ENCODE measurements at regions not wholly inside any gene's neighbourhood (a gene's known extent, or its start where the extent isn't known, plus 50 kb on each side); places are given as distances from the start of the nearest gene placed in this dataset.

DNA sequence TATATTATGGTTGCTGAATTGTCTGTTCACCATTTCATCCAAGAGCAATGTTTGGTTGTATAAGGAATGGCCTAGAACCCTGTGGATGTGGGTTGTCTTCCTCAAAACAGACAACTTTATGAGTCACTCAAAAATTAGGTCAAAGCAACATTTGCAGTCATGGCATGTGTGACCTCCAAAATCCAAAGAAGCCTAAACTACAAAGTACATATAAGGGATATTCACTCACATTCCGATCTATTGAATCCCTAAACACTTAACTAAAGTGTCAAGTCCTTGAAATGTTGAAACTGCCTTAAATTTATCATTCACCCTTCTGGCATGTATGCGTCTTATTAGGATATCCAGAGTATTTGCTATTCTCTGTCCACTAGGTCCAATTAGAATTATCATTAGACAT is 491.5 kb downstream of the NUF2 start:
- BruUV-seq (replicated peaks) = no TSS peak
- CTCF ChIA-PET (ENCODE audit: low intra/inter-chr PET ratio) = no interaction called here

More for the DNA sequence above, 491.5 kb downstream of the NUF2 start:
- H3K4me2 ChIP-seq (ENCODE audit: insufficient read depth, low read length) = no peak overlapping the region
- intact Hi-C loops (cut with micrococcal nuclease) (no loop called here), in situ Hi-C loops (cut with MboI) (no loop called here)
- H3K27ac ChIP-seq (ENCODE audit: extremely low read depth, low read depth, low read length) = no peak overlapping the region
- H3K27me3 ChIP-seq (ENCODE audit: control insufficient read depth in 2 of 2, insufficient read depth in 2 of 2, low read length in 2 of 2) = no peaks in the 10 kb centered on the region
- H3K9me1 ChIP-seq (ENCODE audit: control insufficient read depth, insufficient read depth, low read length) = no peaks in the 10 kb centered on the region
- no peaks in the 10 kb centered on the region for H3K9me3 ChIP-seq (replicated peaks; ENCODE audit: control insufficient read depth, insufficient read depth, low read depth, low read length)
- ATAC-seq (no peak), FAIRE-seq (no peak), DNase-seq (ENCODE audit: extremely low read depth in 1 of 4, low spot score in 3 of 4) (no peak)
- H3K79me2 ChIP-seq (ENCODE audit: control insufficient read depth, insufficient read depth, low read length) = no peaks in the 10 kb centered on the region
- POLR2A ChIA-PET = no interaction called here
- H2AFZ ChIP-seq (ENCODE audit: low read depth, low read length) = no peak overlapping the region
- no peaks in the 10 kb centered on the region for H4K20me1 ChIP-seq (replicated peaks; ENCODE audit: control insufficient read depth, insufficient read depth, low read length)
- H3K36me3 ChIP-seq (ENCODE audit: control insufficient read depth, insufficient read depth, low read length) = no peaks in the 10 kb centered on the region
- TF ChIP-seq ZNF253 (CRISPR knock-in tag; conservative IDR thresholded peaks at IDR 0.05) (no peak), KDM2B (CRISPR knock-in tag; IDR thresholded peaks at IDR 0.05) (no peak), POLR2A (conservative IDR thresholded peaks at IDR 0.05) (no peak), SRSF3 (IDR thresholded peaks at IDR 0.05; ENCODE audit: insufficient read depth, low read length) (no peak), ZNF551 (CRISPR knock-in tag; IDR thresholded peaks at IDR 0.05) (no peak), PHF8 (IDR thresholded peaks at IDR 0.05; ENCODE audit: borderline replicate concordance, low read length) (no peak), ARID2 (IDR thresholded peaks at IDR 0.05) (no peak), ERF (CRISPR knock-in tag; IDR thresholded peaks at IDR 0.05) (no peak), ELF4 (CRISPR knock-in tag; IDR thresholded peaks at IDR 0.05) (no peak), SP1 (CRISPR knock-in tag; IDR thresholded peaks at IDR 0.05) (no peak), E2F3 (CRISPR knock-in tag; IDR thresholded peaks at IDR 0.05) (no peak), MAFG (tag; conservative IDR thresholded peaks at IDR 0.05) (no peak), ZNF12 (CRISPR knock-in tag; IDR thresholded peaks at IDR 0.05) (no peak)
- TF ChIP-seq, protein P1, sequence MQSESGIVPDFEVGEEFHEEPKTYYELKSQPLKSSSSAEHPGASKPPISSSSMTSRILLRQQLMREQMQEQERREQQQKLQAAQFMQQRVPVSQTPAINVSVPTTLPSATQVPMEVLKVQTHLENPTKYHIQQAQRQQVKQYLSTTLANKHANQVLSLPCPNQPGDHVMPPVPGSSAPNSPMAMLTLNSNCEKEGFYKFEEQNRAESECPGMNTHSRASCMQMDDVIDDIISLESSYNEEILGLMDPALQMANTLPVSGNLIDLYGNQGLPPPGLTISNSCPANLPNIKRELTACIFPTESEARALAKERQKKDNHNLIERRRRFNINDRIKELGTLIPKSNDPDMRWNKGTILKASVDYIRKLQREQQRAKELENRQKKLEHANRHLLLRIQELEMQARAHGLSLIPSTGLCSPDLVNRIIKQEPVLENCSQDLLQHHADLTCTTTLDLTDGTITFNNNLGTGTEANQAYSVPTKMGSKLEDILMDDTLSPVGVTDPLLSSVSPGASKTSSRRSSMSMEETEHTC (IDR thresholded peaks at IDR 0.05) = no peak
- TF ChIP-seq, protein P2, sequence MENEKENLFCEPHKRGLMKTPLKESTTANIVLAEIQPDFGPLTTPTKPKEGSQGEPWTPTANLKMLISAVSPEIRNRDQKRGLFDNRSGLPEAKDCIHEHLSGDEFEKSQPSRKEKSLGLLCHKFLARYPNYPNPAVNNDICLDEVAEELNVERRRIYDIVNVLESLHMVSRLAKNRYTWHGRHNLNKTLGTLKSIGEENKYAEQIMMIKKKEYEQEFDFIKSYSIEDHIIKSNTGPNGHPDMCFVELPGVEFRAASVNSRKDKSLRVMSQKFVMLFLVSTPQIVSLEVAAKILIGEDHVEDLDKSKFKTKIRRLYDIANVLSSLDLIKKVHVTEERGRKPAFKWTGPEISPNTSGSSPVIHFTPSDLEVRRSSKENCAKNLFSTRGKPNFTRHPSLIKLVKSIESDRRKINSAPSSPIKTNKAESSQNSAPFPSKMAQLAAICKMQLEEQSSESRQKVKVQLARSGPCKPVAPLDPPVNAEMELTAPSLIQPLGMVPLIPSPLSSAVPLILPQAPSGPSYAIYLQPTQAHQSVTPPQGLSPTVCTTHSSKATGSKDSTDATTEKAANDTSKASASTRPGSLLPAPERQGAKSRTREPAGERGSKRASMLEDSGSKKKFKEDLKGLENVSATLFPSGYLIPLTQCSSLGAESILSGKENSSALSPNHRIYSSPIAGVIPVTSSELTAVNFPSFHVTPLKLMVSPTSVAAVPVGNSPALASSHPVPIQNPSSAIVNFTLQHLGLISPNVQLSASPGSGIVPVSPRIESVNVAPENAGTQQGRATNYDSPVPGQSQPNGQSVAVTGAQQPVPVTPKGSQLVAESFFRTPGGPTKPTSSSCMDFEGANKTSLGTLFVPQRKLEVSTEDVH (IDR thresholded peaks at IDR 0.05; ENCODE audit: low read depth, partially characterized antibody) = no peak
- TF ChIP-seq, protein P3, sequence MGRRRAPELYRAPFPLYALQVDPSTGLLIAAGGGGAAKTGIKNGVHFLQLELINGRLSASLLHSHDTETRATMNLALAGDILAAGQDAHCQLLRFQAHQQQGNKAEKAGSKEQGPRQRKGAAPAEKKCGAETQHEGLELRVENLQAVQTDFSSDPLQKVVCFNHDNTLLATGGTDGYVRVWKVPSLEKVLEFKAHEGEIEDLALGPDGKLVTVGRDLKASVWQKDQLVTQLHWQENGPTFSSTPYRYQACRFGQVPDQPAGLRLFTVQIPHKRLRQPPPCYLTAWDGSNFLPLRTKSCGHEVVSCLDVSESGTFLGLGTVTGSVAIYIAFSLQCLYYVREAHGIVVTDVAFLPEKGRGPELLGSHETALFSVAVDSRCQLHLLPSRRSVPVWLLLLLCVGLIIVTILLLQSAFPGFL (CRISPR knock-in tag; IDR thresholded peaks at IDR 0.05) = no peak
- H3K4me3 ChIP-seq = no peak overlapping the region
- H3K9ac ChIP-seq (ENCODE audit: insufficient read depth in 1 of 2, low read depth in 2 of 2, low read length in 2 of 2) = no peak overlapping the region
- 0% methylated on average over 2 of the region's 2 CpGs for WGBS (ENCODE audit: insufficient coverage, low coverage, missing lambda C conversion rate)
- no peaks in the 10 kb centered on the region for H3K4me1 ChIP-seq (replicated peaks in 1 of 2; ENCODE audit: control insufficient read depth in 2 of 2, insufficient read depth in 2 of 2, low read length in 2 of 2)

Data from K562 (cell line).